CD8-positive, alpha-beta memory T cell (primary cell): ENCODE measurements at regions not wholly inside any gene's neighbourhood (a gene's known extent, or its start where the extent isn't known, plus 50 kb on each side); places are given as distances from the start of the nearest gene placed in this dataset.

Experiments
- CTCF ChIA-PET: fragments of 350-600 bp; sonication (Branson Sonifier 250); formaldehyde crosslinking; loops from one replicate; lab custom pipeline; 2021; ENCODE audit warnings: antibody characterized with exemption; lab: Charles Lee
- POLR2A ChIA-PET: fragments of 350-600 bp; sonication (Branson Sonifier 250); formaldehyde crosslinking; loops from one replicate; lab custom pipeline; 2021; ENCODE audit warnings: antibody characterized with exemption; lab: Charles Lee
- DNase-seq, 5 donors: peaks; one replicate each; pipeline versions ENCODE4 v3.0.0 to v3.0.0-alpha.2; 2020 to 2022; ENCODE audit warnings: mixed read lengths in 1 of 5
- H3K27ac ChIP-seq: one replicate; pipeline ENCODE4 v1.7.0; 2013; ENCODE audit warnings: low read depth, mild to moderate bottlenecking, low read length, moderate library complexity
- H3K27me3 ChIP-seq: 2 replicates; pipeline ENCODE4 v1.7.0; 2013; ENCODE audit warnings: low read length, mild to moderate bottlenecking; ENCODE audit not compliant: insufficient read depth, poor library complexity, severe bottlenecking
- H3K36me3 ChIP-seq: 2 replicates; pipeline ENCODE4 v1.7.0; 2013; ENCODE audit warnings: mild to moderate bottlenecking, low read length, moderate library complexity; ENCODE audit not compliant: insufficient read depth
- H3K4me1 ChIP-seq: 2 replicates; pipeline ENCODE4 v1.7.0; 2013; ENCODE audit warnings: mild to moderate bottlenecking, low read length, moderate library complexity; ENCODE audit not compliant: insufficient read depth
- H3K4me3 ChIP-seq: 2 replicates; pipeline ENCODE4 v1.7.0; 2013; ENCODE audit warnings: mild to moderate bottlenecking, low read length
- H3K9me3 ChIP-seq: 2 replicates; pipeline ENCODE4 v1.7.0; 2013; ENCODE audit warnings: mild to moderate bottlenecking, low read length
- H3K27ac Mint-ChIP-seq, 8 donors: one replicate each; pipeline ENCODE4 v1.8.0; 2020 to 2021; ENCODE audit warnings: mixed read lengths in 8 of 8, mild to moderate bottlenecking in 6 of 8, inconsistent platforms in 3 of 8, moderate library complexity in 3 of 8
- H3K27me3 Mint-ChIP-seq, 2 donors: one replicate each; pipeline ENCODE4 v1.8.0; 2020 to 2021; ENCODE audit warnings: mixed read lengths in 2 of 2, mild to moderate bottlenecking in 1 of 2, moderate library complexity in 1 of 2
- H3K36me3 Mint-ChIP-seq, 3 donors: one replicate each; pipeline ENCODE4 v1.8.0; 2020 to 2021; ENCODE audit warnings: mixed read lengths in 3 of 3, inconsistent platforms in 1 of 3, mild to moderate bottlenecking in 1 of 3
- H3K4me1 Mint-ChIP-seq, 3 donors: one replicate each; pipeline ENCODE4 v1.8.0; 2020 to 2021; ENCODE audit warnings: mixed read lengths in 3 of 3, inconsistent platforms in 1 of 3, mild to moderate bottlenecking in 1 of 3
- H3K4me3 Mint-ChIP-seq, 7 donors: one replicate each; pipeline ENCODE4 v1.8.0; 2020 to 2021; ENCODE audit warnings: mixed read lengths in 7 of 7, mild to moderate bottlenecking in 6 of 7, moderate library complexity in 4 of 7, inconsistent platforms in 2 of 7
- H3K9me3 Mint-ChIP-seq, 5 donors: one replicate each; pipeline ENCODE4 v1.8.0; 2020 to 2022; ENCODE audit warnings: mixed read lengths in 5 of 5, mild to moderate bottlenecking in 3 of 5, moderate library complexity in 2 of 5, inconsistent platforms in 1 of 5

- Histone ChIP-seq H3K36me3 (no peaks in the 10 kb centered on the region), H3K4me1 (no peaks in the 10 kb centered on the region), H3K4me3 (no peak overlapping the region), H3K27ac (no peak overlapping the region), H3K27me3 (no peaks in the 10 kb centered on the region), H3K9me3 (peaks cover 4% of the 10 kb centered on the region)
- no peaks in the 10 kb centered on the region for H3K27me3 Mint-ChIP-seq
- ChIA-PET POLR2A (no interaction called here), CTCF (no interaction called here)
- peak overlapping the region in 4 of 7 donors; percentile 42 to 63 (median 60) for H3K4me3 Mint-ChIP-seq
- peaks cover 0 to 20% (median 4%) of the 10 kb centered on the region in 3 donors for H3K36me3 Mint-ChIP-seq
- DNase-seq, result no peak
- peak overlapping the region in 6 of 8 donors; percentile 4 to 52 (median 28) for H3K27ac Mint-ChIP-seq
- peaks cover 0 to 13% (median 10%) of the 10 kb centered on the region in 5 donors for H3K9me3 Mint-ChIP-seq
- peaks cover 16 to 25% (median 22%) of the 10 kb centered on the region in 3 donors for H3K4me1 Mint-ChIP-seq
Observed at GRCh38 chr1:98813738-98814309, 152.3 kb downstream of the SNX7 start.

- Mint-ChIP-seq H3K27ac (no peak overlapping the region), H3K4me1 (peaks cover 15 to 25% (median 22%) of the 10 kb centered on the region in 3 donors), H3K9me3 (no peaks in the 10 kb centered on the region), H3K36me3 (no peaks in the 10 kb centered on the region), H3K4me3 (no peak overlapping the region), H3K27me3 (no peaks in the 10 kb centered on the region)
- DNase-seq, result no peak
- no peaks in the 10 kb centered on the region for H3K4me1 ChIP-seq
- no peak overlapping the region for H3K27ac ChIP-seq
- no peaks in the 10 kb centered on the region for H3K36me3 ChIP-seq
- no peak overlapping the region for H3K4me3 ChIP-seq
- no peaks in the 10 kb centered on the region for H3K9me3 ChIP-seq
- ChIA-PET CTCF (no interaction called here), POLR2A (no interaction called here)
- H3K27me3 ChIP-seq, result no peaks in the 10 kb centered on the region
Observed at GRCh38 chr1:98817821-98818220, 156.3 kb downstream of the SNX7 start.

- H3K36me3 Mint-ChIP-seq, result peaks cover 0 to 8% (median 0%) of the 10 kb centered on the region in 3 donors
- H3K27me3 Mint-ChIP-seq, result peaks cover 0 to under 1% of the 10 kb centered on the region in 2 donors
- peak overlapping the region in 1 of 8 donors; percentile 26 for H3K27ac Mint-ChIP-seq
- CTCF ChIA-PET, result no interaction called here
- no peaks in the 10 kb centered on the region for H3K9me3 Mint-ChIP-seq
- no peaks in the 10 kb centered on the region for H3K4me1 Mint-ChIP-seq
- H3K36me3 ChIP-seq, result no peaks in the 10 kb centered on the region
- no peaks in the 10 kb centered on the region for H3K9me3 ChIP-seq
- H3K27ac ChIP-seq, result no peak overlapping the region
- no peak overlapping the region for H3K4me3 ChIP-seq
- no peaks in the 10 kb centered on the region for H3K4me1 ChIP-seq
- no peak for DNase-seq
- no peaks in the 10 kb centered on the region for H3K27me3 ChIP-seq
- H3K4me3 Mint-ChIP-seq, result no peak overlapping the region
- POLR2A ChIA-PET, result no interaction called here
Observed at GRCh38 chr1:98821379-98821778, 159.9 kb downstream of the SNX7 start.

GRCh38 chr1:98824736-98825135 lies 163.2 kb downstream of the SNX7 start:
- Histone ChIP-seq H3K4me3 (no peak overlapping the region), H3K27ac (no peak overlapping the region), H3K9me3 (no peaks in the 10 kb centered on the region), H3K4me1 (no peaks in the 10 kb centered on the region), H3K36me3 (no peaks in the 10 kb centered on the region), H3K27me3 (no peaks in the 10 kb centered on the region)
- Mint-ChIP-seq H3K27me3 (peaks cover 0 to 1% of the 10 kb centered on the region in 2 donors), H3K27ac (no peak overlapping the region), H3K4me1 (no peaks in the 10 kb centered on the region), H3K36me3 (peaks cover 0 to 31% (median 0%) of the 10 kb centered on the region in 3 donors), H3K4me3 (no peak overlapping the region), H3K9me3 (peaks cover 0 to 9% (median 2%) of the 10 kb centered on the region in 5 donors)
- ChIA-PET CTCF (interaction anchor here (1.4 kb wide), 1 partner anchor 10 kb away, joined by 3 read pairs; no protein-coding TSS in a partner anchor), POLR2A (no interaction called here)
- no peak for DNase-seq

- Mint-ChIP-seq H3K9me3 (peaks cover 0 to 15% (median 7%) of the 10 kb centered on the region in 5 donors), H3K27me3 (peaks cover 0 to 1% of the 10 kb centered on the region in 2 donors), H3K27ac (no peak overlapping the region), H3K36me3 (peaks cover 0 to 38% (median 0%) of the 10 kb centered on the region in 3 donors), H3K4me1 (no peaks in the 10 kb centered on the region), H3K4me3 (no peak overlapping the region)
- Histone ChIP-seq H3K27ac (no peak overlapping the region), H3K4me1 (no peaks in the 10 kb centered on the region), H3K9me3 (no peaks in the 10 kb centered on the region), H3K36me3 (no peaks in the 10 kb centered on the region), H3K4me3 (no peak overlapping the region), H3K27me3 (no peaks in the 10 kb centered on the region)
- DNase-seq, result no peak
- ChIA-PET CTCF (no interaction called here), POLR2A (no interaction called here)
Observed at GRCh38 chr1:98827041-98827440, 165.5 kb downstream of the SNX7 start.

GRCh38 chr1:98839840-98840239 lies 164.8 kb downstream of the PLPPR5 start:
- no peak overlapping the region for H3K27ac ChIP-seq
- Mint-ChIP-seq H3K4me1 (peaks cover 10 to 26% (median 20%) of the 10 kb centered on the region in 3 donors), H3K4me3 (no peak overlapping the region), H3K27ac (no peak overlapping the region), H3K36me3 (peaks cover 0 to 2% (median 0%) of the 10 kb centered on the region in 3 donors), H3K27me3 (peaks cover 0 to 2% of the 10 kb centered on the region in 2 donors), H3K9me3 (no peaks in the 10 kb centered on the region)
- no peaks in the 10 kb centered on the region for H3K27me3 ChIP-seq
- H3K9me3 ChIP-seq, result no peaks in the 10 kb centered on the region
- DNase-seq, result no peak
- POLR2A ChIA-PET, result no interaction called here
- CTCF ChIA-PET, result interaction anchor here (1.8 kb wide), 1 partner anchor 10 kb away, joined by 4 read pairs; no protein-coding TSS in a partner anchor
- no peaks in the 10 kb centered on the region for H3K36me3 ChIP-seq
- no peaks in the 10 kb centered on the region for H3K4me1 ChIP-seq
- no peak overlapping the region for H3K4me3 ChIP-seq
